GM12874 (cell line): ENCODE measurements at regions not wholly inside any gene's neighbourhood (a gene's known extent, or its start where the extent isn't known, plus 50 kb on each side); places are given as distances from the start of the nearest gene placed in this dataset.

Source experiments
- TF ChIP-seq, protein P1 (sequence below): IDR thresholded peaks from 2 replicates; pipeline ENCODE4 v1.5.1; 2011; ENCODE audit warnings: low read depth, mild to moderate bottlenecking, control low read depth, low read length, moderate library complexity; ENCODE audit not compliant: insufficient read depth

GRCh38 chr21:24208562-24209260, 1398.6 kb downstream of the MRPL39 start:
- TF ChIP-seq, protein P1, sequence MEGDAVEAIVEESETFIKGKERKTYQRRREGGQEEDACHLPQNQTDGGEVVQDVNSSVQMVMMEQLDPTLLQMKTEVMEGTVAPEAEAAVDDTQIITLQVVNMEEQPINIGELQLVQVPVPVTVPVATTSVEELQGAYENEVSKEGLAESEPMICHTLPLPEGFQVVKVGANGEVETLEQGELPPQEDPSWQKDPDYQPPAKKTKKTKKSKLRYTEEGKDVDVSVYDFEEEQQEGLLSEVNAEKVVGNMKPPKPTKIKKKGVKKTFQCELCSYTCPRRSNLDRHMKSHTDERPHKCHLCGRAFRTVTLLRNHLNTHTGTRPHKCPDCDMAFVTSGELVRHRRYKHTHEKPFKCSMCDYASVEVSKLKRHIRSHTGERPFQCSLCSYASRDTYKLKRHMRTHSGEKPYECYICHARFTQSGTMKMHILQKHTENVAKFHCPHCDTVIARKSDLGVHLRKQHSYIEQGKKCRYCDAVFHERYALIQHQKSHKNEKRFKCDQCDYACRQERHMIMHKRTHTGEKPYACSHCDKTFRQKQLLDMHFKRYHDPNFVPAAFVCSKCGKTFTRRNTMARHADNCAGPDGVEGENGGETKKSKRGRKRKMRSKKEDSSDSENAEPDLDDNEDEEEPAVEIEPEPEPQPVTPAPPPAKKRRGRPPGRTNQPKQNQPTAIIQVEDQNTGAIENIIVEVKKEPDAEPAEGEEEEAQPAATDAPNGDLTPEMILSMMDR = no peak

DNA sequence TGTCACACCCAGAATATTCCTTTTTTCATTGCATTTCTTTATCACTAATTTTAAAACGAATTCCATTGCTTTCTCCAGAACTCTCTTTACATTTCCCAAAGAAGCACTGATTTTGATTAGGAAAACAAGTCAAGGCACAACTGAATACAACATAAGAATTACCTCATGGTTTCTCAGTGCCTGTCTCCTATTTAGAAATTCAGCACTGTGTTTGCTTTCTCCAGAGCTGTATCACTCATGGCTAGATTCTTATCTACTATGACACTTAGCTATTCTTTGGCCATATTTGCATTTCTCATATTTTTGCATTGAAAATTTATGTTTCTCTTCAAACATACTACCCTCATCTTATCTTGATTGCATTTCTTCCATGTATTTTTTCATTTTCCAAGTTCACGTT, 1402.0 kb downstream of the MRPL39 start:
- TF ChIP-seq, protein P1 = no peak

DNA sequence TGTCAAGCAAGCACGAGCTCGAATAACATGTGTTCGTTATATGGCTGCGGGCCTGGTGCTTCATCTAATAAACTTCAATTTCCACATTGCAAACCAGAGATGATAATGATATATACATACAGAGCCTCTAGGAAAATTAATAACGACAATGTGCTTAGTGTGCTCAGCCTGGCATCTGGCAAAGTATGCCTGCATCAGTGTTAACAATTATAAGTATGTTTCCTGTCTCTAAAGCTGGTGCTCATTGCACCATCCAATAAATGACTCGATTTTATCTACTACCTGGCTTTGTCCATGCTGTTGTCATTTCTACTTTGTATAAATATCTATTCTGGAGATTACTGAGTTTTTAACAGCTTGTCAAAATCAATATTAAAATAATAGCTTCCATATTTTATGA, 1402.6 kb downstream of the MRPL39 start:
- TF ChIP-seq, protein P1 = no peak

GRCh38 chr21:24200052-24200451, 1407.2 kb downstream of the MRPL39 start:
- TF ChIP-seq, protein P1 = no peak

DNA sequence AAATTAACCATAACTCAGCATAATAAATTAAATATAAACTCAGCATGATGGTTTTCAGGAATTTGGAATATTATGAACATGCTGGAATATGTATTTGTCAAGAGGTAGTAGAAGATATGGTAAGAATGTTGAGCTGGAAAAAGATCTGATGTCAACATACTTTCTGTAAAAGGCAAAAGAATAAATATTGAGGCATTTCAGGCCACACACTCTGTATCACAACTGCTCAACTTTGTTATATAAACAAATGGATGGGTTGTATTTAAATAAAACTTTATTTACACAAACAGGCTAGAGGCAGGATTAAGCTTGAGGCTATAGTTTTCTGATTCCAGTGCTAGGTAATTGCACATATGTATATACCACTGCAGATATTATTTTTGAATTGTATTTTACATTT, 1409.4 kb downstream of the MRPL39 start:
- TF ChIP-seq, protein P1 = no peak

DNA sequence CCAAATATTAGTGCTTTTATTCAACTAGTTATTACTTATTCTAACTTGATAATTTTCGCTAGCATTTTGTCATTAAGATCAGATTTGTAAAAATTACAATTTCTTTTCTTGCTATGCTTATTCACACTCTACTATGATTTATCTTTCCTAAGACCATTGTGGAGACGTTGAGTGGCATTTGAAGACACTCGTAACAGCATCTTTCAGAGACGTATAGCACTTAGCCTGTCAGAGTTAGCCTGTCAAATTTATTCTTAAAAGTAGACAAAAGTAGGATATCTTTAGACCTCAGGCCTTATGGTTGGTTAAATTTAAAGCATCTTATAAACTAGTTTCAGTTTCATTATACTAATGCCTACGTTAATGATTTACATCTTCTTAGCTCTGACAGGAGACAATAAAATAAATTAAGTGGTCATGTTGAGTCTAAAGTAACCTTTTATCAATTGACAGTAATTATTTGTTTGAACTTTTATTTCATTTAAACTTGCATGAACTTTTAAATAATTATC, 1410.1 kb downstream of the MRPL39 start:
- TF ChIP-seq, protein P1 = no peak

DNA sequence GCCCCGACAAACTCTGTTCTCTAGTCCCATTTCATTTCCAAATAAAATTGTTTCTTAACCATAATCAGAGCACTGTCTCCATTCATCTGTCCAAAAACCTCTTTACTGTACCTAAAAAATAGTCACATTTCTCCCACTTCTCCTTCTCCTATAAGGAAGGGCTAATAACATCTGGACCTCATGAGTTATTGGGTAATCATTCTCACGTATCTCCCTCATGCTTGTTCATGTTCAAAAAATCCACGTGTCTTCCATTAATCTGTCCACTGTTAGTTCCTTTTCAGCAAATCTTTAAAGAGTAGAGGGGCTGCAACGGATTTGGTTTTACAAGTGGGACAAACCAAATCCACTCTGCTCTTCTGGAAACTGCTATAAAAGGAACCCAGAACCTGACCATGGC, 1418.8 kb downstream of the MRPL39 start:
- TF ChIP-seq, protein P1 = no peak
